ENCODE measurements at regions not wholly inside any gene's neighbourhood (a gene's known extent, or its start where the extent isn't known, plus 50 kb on each side); places are given as distances from the start of the nearest gene placed in this dataset.
"Not testable (repeated sequence)": the region's sequence is repeated elsewhere in the genome, so short reads cannot be mapped to it uniquely, and the experiment has no call there.

DNA sequence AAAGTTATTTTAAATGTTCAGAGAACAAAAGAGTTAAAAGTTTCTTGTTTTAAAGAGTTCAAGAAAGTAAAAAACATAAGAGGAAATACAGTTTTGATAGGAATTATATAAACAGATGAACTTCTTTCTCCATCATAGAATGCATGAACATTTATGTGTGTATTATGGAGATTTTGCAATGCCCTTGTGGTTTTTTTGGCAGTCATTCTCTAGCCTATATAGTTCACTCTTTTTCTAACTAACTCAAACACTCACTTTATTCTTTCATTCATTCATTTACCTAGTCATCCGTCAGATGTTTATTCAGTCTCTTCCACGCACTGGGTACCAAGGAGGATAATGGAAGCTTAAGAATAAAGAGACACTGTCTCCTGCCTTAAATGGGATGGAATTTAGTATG is 195.9 kb upstream of the VLDLR start:
- Mint-ChIP-seq H3K4me3 (ENCODE audit: unreplicated experiment) (no peak overlapping the region), H3K9me3 (ENCODE audit: unreplicated experiment) (peaks cover 2% of the 10 kb centered on the region), H3K4me1 (ENCODE audit: low read depth, unreplicated experiment) (peaks cover 4% of the 10 kb centered on the region), H3K36me3 (ENCODE audit: unreplicated experiment) (peaks cover 6% of the 10 kb centered on the region), H3K27ac (ENCODE audit: unreplicated experiment) (no peak overlapping the region), H3K27me3 (ENCODE audit: unreplicated experiment) (peaks cover 2% of the 10 kb centered on the region)
- no peak for DNase-seq
- TF ChIP-seq, protein P1, sequence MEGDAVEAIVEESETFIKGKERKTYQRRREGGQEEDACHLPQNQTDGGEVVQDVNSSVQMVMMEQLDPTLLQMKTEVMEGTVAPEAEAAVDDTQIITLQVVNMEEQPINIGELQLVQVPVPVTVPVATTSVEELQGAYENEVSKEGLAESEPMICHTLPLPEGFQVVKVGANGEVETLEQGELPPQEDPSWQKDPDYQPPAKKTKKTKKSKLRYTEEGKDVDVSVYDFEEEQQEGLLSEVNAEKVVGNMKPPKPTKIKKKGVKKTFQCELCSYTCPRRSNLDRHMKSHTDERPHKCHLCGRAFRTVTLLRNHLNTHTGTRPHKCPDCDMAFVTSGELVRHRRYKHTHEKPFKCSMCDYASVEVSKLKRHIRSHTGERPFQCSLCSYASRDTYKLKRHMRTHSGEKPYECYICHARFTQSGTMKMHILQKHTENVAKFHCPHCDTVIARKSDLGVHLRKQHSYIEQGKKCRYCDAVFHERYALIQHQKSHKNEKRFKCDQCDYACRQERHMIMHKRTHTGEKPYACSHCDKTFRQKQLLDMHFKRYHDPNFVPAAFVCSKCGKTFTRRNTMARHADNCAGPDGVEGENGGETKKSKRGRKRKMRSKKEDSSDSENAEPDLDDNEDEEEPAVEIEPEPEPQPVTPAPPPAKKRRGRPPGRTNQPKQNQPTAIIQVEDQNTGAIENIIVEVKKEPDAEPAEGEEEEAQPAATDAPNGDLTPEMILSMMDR (IDR thresholded peaks at IDR 0.05; ENCODE audit: partially characterized antibody, unreplicated experiment) = no peak

DNA sequence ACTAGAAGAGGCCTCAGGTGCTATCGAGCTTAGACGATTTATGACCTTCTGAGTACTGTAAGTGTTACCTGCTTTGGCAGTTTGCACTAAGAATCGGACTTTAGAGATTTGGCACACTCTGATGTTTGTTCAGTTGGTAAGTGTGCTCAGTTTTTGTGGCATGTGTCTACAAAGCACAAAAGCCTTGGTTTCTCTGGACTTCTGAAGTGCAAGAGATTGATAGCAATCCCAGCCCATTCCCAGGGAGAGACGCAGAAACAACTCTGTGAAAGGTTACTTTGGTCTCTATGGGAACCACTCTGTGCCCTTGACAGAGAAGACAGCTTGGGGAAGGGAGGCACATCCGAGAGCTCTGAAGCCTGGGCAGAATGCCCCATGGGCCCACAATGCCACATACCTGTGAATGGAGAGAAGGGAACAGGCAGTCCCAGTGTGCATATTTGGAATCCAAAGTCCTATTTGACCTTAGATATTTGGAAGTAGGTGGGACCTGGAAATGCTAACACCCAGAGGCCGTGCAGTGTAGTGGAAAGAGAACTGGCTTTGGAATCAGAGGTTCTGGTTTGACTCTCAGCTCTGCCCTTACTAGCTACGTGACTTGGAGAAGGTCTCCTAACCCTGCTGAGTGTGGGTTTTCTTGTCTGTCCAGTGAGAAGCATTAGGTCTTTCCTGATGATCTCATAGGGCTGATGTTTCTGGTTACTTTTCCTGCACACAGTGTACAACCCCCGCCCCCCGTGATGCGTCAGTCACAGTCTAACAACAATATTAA is 194.3 kb upstream of the VLDLR start:
- Mint-ChIP-seq H3K9me3 (ENCODE audit: unreplicated experiment) (peaks cover 2% of the 10 kb centered on the region), H3K27me3 (ENCODE audit: unreplicated experiment) (no peaks in the 10 kb centered on the region), H3K4me3 (ENCODE audit: unreplicated experiment) (no peak overlapping the region), H3K36me3 (ENCODE audit: unreplicated experiment) (no peaks in the 10 kb centered on the region), H3K4me1 (ENCODE audit: low read depth, unreplicated experiment) (no peaks in the 10 kb centered on the region), H3K27ac (ENCODE audit: unreplicated experiment) (no peak overlapping the region)
- TF ChIP-seq, protein P1 (IDR thresholded peaks at IDR 0.05; ENCODE audit: partially characterized antibody, unreplicated experiment) = no peak
- DNase-seq = no peak

DNA sequence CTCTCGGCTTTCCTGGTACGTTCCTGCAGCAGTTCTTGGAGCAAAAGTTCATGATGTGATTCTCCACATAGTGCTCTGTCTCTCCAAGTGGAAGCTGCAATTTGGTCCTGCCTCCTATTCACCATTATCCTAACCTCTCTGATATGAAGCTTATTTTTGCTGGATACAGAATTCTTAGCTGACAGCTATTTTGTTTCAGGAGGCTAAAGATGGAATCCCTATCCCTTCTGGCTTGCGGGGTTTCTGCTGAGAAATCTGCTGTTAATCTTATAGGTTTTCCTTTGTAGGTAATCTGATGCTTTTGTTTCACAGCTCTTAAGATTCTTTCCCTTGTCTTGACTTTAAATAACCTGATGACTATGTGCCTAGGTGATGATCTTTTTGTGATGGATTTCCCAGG is 181.6 kb upstream of the VLDLR start:
- Mint-ChIP-seq H3K27ac (ENCODE audit: unreplicated experiment) (no peak overlapping the region), H3K4me1 (ENCODE audit: low read depth, unreplicated experiment) (no peaks in the 10 kb centered on the region), H3K9me3 (ENCODE audit: unreplicated experiment) (peaks cover 12% of the 10 kb centered on the region), H3K4me3 (ENCODE audit: unreplicated experiment) (no peak overlapping the region), H3K36me3 (ENCODE audit: unreplicated experiment) (peaks cover 30% of the 10 kb centered on the region), H3K27me3 (ENCODE audit: unreplicated experiment) (peaks cover 1% of the 10 kb centered on the region)
- TF ChIP-seq, protein P1 (IDR thresholded peaks at IDR 0.05; ENCODE audit: partially characterized antibody, unreplicated experiment) = no peak
- DNase-seq = no peak

GRCh38 chr9:2443933-2444332 is 177.7 kb upstream of the VLDLR start:
- Mint-ChIP-seq H3K9me3 (ENCODE audit: unreplicated experiment) (peaks cover 11% of the 10 kb centered on the region), H3K36me3 (ENCODE audit: unreplicated experiment) (peaks cover 24% of the 10 kb centered on the region)
- H3K27me3 Mint-ChIP-seq (ENCODE audit: unreplicated experiment); H3K4me1 Mint-ChIP-seq (ENCODE audit: low read depth, unreplicated experiment); H3K27ac Mint-ChIP-seq (ENCODE audit: unreplicated experiment); DNase-seq; H3K4me3 Mint-ChIP-seq (ENCODE audit: unreplicated experiment): not testable (repeated sequence)

- no peaks in the 10 kb centered on the region for H3K4me1 Mint-ChIP-seq (ENCODE audit: low read depth, unreplicated experiment)
- H3K27me3 Mint-ChIP-seq (ENCODE audit: unreplicated experiment) = no peaks in the 10 kb centered on the region
- H3K36me3 Mint-ChIP-seq (ENCODE audit: unreplicated experiment) = peaks cover 5% of the 10 kb centered on the region
Measured at GRCh38 chr9:2448193-2448738, 173.3 kb upstream of the VLDLR start.

More at GRCh38 chr9:2448193-2448738, 173.3 kb upstream of the VLDLR start:
- DNase-seq = no peak
- Mint-ChIP-seq H3K27ac (ENCODE audit: unreplicated experiment) (no peak overlapping the region), H3K4me3 (ENCODE audit: unreplicated experiment) (no peak overlapping the region), H3K9me3 (ENCODE audit: unreplicated experiment) (peaks cover 2% of the 10 kb centered on the region)
- TF ChIP-seq, protein P1 (IDR thresholded peaks at IDR 0.05; ENCODE audit: partially characterized antibody, unreplicated experiment) = no peak

Measured in glutamatergic neuron (in vitro differentiated cells).